ENCODE measurements at regions not wholly inside any gene's neighbourhood (a gene's known extent, or its start where the extent isn't known, plus 50 kb on each side); places are given as distances from the start of the nearest gene placed in this dataset.
"Not testable (repeated sequence)": the region's sequence is repeated elsewhere in the genome, so short reads cannot be mapped to it uniquely, and the experiment has no call there.

DNA sequence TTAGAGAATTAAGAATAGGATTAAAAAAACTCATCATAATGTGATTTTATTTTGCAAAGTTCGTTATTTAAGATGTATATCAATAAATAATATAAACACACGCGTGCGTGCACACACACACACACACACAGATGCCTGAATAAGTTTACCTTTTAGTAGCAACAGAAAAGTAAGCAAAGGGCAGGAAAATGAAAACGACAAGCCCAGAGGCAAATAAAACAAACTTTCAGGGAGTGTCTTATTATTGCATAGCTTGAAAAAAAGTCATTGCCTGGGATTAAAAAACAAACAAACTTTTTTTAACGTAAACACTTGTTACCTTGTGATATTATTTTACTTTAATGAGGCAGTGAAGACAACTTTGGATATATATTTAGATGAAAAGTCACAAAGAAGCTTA is 226.4 kb downstream of the BAMBI start:
- DNase-seq (ENCODE audit: low read depth) = no peak
- no peak overlapping the region for H3K4me3 ChIP-seq (ENCODE audit: low read depth, low read length)
- TF ChIP-seq, protein P1, sequence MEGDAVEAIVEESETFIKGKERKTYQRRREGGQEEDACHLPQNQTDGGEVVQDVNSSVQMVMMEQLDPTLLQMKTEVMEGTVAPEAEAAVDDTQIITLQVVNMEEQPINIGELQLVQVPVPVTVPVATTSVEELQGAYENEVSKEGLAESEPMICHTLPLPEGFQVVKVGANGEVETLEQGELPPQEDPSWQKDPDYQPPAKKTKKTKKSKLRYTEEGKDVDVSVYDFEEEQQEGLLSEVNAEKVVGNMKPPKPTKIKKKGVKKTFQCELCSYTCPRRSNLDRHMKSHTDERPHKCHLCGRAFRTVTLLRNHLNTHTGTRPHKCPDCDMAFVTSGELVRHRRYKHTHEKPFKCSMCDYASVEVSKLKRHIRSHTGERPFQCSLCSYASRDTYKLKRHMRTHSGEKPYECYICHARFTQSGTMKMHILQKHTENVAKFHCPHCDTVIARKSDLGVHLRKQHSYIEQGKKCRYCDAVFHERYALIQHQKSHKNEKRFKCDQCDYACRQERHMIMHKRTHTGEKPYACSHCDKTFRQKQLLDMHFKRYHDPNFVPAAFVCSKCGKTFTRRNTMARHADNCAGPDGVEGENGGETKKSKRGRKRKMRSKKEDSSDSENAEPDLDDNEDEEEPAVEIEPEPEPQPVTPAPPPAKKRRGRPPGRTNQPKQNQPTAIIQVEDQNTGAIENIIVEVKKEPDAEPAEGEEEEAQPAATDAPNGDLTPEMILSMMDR (IDR thresholded peaks at IDR 0.05; ENCODE audit: low read depth, low read length, missing control alignments) = no peak

DNA sequence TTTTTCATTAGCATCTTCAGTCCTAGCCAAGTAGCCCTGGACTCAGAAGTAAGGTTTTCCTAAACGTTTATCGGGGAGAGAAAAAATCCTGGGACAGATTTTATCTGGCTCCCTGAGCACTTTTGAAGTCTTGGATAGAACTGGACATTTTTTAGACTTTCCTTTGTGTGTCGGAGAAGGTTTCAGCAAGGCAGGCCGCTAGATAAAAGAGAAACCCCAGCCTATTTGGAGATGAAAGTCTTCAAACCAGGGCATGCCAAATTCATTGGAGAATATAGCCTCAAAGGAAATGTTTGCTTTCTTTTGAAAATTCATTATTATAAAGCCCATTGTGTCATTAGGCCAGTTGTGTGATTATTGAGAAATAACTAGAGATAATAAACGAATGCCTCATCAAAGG is 228.1 kb downstream of the BAMBI start:
- no peak for DNase-seq (ENCODE audit: low read depth)
- TF ChIP-seq, protein P1 (IDR thresholded peaks at IDR 0.05; ENCODE audit: low read depth, low read length, missing control alignments) = no peak
- H3K4me3 ChIP-seq (ENCODE audit: low read depth, low read length) = no peak overlapping the region

DNA sequence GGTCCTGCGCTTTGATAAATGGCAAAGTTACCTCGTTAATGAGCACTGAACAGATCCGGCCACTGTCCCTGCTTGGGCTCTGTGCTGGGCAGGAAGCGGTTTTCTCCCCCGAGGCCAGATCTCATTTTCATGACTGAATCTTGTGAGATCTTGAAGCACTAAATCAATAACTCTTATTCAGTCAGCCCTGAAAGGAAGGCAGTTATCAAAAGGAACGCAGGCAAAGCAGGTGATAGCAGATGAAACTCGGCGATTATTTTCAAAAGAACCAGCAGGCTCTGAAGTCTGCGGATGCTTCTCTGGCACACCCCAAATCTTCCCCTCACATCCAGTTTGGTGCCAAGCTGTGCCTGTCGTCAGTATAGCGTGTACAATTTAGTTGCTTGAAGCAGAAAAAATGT is 228.7 kb downstream of the BAMBI start:
- TF ChIP-seq, protein P1 (IDR thresholded peaks at IDR 0.05; ENCODE audit: low read depth, low read length, missing control alignments) = no peak
- no peak overlapping the region for H3K4me3 ChIP-seq (ENCODE audit: low read depth, low read length)
- no peak for DNase-seq (ENCODE audit: low read depth)

DNA sequence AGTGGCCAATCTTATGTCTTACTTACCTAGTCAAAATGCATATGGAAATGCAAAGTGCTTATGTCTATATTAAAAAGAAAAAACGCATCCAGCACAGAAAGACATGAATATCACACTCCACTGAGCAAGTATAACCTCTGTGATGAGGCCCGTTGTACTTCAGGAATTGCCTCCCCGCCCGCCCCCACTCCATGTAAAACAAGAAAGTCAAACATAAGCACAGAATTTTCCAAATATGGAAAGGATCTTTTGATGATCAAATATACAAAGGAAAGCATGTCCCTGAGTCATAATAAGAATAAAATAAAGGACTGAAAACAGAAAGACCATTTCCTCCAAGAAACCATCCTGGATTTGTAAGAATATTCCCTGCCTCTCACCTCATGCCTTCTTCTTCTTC is 229.1 kb downstream of the BAMBI start:
- TF ChIP-seq, protein P1 (IDR thresholded peaks at IDR 0.05; ENCODE audit: low read depth, low read length, missing control alignments) = no peak
- H3K4me3 ChIP-seq (ENCODE audit: low read depth, low read length) = no peak overlapping the region
- DNase-seq (ENCODE audit: low read depth) = no peak

DNA sequence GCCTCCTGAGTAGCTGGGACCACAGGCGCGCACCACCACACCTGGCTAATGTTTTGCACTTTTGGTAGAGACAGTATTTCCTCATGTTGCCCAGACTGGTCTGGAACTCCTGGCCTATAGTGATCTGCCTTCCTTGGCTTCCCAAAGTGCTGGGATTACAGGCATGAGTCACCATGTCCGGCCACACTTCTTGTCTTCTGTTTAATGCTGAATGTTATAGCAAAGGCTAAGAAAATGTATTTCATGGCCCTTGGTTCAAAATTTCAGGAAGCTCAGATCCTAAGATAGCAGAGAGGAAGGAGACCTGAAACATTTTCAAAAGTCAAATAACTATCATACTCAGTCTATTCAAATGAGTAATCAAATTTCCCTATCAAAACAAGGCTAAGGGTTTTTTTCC is 229.6 kb downstream of the BAMBI start:
- no peak overlapping the region for H3K4me3 ChIP-seq (ENCODE audit: low read depth, low read length)
- DNase-seq (ENCODE audit: low read depth) = no peak
- TF ChIP-seq, protein P1 (IDR thresholded peaks at IDR 0.05; ENCODE audit: low read depth, low read length, missing control alignments) = no peak

DNA sequence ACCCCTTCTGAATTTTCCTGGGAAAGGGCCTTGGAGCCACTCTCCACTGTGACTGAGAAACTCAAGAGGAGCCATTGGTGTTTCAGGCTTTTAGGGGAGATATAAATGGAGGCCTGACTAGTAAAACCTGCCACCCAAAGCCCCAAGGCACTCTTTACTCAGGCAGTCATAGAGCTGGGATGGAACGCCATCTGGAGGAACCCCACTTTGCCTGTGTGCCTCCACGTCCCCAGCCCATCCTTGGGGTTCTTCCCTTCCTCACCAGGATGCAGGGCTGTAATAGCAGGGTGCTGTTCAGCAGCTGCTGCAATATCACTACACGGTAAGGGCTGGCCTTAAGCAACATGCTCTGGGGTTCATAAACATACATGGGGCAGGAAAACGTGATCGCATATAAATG is 232.6 kb downstream of the BAMBI start:
- TF ChIP-seq, protein P1 (IDR thresholded peaks at IDR 0.05; ENCODE audit: low read depth, low read length, missing control alignments) = no peak
- no peak overlapping the region for H3K4me3 ChIP-seq (ENCODE audit: low read depth, low read length)
- no peak for DNase-seq (ENCODE audit: low read depth)

DNA sequence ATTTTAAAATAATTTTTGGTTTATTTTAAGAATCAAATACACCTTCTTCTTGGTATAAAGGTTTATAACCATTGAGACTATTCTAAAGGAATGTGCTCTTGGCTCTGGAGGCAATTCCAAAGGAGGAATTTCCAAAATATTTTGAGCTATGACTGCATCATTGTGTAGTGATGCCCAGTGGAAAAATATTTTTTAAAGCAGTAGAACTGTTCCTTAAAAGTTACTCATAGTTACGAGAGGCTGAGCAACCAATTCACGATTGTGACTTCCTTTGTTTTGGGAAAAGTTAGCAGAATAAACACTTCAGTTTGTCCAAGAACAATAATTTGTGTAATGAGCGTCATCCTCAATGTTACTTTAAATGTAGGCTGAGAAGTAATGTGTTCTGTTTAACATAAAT is 233.6 kb downstream of the BAMBI start:
- TF ChIP-seq, protein P1 (IDR thresholded peaks at IDR 0.05; ENCODE audit: low read depth, low read length, missing control alignments) = no peak
- H3K4me3 ChIP-seq (ENCODE audit: low read depth, low read length) = no peak overlapping the region
- DNase-seq (ENCODE audit: low read depth) = no peak

DNA sequence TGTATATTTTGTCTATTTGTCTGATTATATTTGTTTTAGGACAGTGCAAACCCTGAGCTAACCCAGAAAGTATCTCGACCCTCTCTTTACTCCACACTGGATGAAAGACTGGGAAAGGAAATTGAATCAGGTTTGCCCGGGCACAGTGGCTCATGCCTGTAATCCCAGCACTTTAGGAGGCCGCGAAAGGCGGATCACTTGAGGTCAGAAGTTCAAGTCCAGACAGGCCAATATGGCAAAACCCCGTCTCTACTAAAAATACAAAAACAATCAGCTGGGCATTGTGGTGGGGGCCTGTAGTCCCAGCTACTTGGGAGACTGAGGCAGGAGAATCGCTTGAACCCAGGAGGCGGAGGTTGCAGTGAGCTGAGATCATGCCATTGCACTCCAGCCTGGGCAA is 234.2 kb downstream of the BAMBI start:
- DNase-seq (ENCODE audit: low read depth); H3K4me3 ChIP-seq (ENCODE audit: low read depth, low read length): not testable (repeated sequence)
